GM12873 (cell line): ENCODE measurements at regions not wholly inside any gene's neighbourhood (a gene's known extent, or its start where the extent isn't known, plus 50 kb on each side); places are given as distances from the start of the nearest gene placed in this dataset.
A peak's percentile ranks its signal among the peaks of the same experiment; 100 is the strongest.

ENCODE experiments used
- TF ChIP-seq, protein P1 (sequence below): IDR thresholded peaks from 2 replicates; pipeline ENCODE4 v1.5.1; 2012; ENCODE audit warnings: low read depth, mild to moderate bottlenecking, moderate library complexity, low read length, control low read depth; ENCODE audit not compliant: insufficient read depth; ENCODE audit errors: missing control alignments

GRCh38 chr6:231779-232178, 60.5 kb upstream of the DUSP22 start:
- TF ChIP-seq, protein P1, sequence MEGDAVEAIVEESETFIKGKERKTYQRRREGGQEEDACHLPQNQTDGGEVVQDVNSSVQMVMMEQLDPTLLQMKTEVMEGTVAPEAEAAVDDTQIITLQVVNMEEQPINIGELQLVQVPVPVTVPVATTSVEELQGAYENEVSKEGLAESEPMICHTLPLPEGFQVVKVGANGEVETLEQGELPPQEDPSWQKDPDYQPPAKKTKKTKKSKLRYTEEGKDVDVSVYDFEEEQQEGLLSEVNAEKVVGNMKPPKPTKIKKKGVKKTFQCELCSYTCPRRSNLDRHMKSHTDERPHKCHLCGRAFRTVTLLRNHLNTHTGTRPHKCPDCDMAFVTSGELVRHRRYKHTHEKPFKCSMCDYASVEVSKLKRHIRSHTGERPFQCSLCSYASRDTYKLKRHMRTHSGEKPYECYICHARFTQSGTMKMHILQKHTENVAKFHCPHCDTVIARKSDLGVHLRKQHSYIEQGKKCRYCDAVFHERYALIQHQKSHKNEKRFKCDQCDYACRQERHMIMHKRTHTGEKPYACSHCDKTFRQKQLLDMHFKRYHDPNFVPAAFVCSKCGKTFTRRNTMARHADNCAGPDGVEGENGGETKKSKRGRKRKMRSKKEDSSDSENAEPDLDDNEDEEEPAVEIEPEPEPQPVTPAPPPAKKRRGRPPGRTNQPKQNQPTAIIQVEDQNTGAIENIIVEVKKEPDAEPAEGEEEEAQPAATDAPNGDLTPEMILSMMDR: no peak

DNA sequence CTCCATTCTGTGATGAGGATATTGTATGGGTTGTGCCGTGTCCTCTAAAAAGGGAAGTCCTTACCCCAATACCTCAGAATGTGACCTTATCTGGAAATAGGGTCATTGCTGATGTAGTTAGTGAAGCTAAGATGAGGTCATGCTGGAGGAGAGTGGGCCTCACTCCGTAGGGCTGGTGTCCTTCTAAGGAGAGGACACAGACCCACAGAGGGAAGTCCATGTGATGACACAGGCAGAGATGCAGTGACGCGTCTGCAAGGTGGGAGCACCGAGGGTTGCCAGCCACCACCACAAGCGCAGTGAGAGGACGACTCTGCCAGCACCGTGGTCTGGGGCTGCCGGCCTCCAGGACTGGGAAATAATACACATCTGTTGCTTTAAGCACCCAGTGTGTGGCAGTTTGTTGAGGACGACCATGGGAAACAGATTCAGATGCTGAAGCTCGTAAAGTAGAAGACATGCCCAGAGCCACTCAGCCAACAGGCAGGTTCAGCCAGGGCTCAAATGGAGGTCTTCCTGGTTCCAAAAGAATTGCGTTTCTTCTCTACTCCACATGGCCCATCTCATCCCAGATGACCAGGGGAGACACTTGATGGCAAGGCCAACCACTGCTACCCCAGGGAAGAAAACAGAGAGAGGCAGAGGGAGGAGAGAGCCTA, 59.2 kb upstream of the DUSP22 start:
- TF ChIP-seq, protein P1: no peak

DNA sequence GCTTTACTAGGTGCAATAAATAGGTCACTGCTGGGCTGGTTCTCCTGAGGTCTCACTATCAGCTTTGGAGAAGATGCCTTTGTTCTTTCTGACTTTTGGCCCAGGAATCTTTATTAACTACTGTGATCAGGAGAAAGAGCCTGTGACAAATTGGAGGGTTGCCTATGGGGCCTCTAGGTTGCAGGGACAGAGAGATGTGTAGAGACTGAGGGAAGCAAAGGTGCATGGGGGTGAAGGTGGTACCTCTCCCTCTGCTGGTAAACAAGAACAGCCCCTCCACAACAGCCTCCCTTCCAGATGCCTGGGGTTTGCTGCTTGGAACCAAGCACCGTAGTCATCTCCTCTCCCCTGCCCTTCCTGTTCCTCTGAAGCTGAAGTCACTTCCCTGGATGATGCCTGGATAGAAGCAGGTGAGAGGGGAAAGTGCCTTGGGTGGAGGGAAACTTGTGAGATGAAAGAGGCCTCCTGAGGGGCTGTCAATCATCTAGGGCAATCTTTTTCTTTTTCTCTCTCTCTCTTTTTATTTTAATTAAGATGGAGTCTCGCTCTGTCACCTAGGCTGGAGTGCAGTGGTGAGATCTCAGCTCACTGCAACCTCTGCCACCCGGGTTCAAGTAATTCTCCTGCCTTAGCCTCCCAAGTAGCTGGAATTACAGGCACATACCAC, 57.4 kb upstream of the DUSP22 start:
- TF ChIP-seq, protein P1: peak; percentile 29

DNA sequence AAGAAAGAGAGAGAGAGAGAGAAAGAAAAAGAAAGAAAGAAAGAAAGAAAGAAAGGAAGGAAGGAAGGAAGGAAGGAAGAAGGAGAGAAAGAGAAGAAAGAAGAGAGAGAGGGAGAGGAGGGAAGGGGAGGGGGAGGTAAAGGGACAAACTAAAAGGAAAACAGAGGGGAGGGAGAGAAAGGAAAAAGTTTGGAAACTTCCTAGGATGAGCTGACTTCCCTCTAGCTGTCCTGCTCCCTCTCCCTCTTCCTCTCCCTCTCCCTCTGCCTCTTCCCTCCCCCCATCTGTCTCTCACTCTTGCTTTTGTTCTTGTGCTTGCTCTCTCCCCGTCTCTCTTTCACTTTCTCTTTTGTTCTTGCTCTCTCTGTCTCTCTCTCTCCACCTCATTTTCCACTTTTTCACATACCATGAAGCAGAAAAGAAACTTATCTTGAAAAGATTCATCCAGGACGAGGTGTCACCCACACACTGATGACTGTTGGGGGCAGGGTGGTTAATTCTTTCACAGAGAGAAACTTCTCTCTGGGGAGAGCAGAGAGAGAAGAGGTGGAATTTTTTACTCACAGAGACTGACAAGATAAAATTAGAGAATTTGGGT, 56.4 kb upstream of the DUSP22 start:
- TF ChIP-seq, protein P1: no peak

GRCh38 chr6:236519-236918, 55.8 kb upstream of the DUSP22 start:
- TF ChIP-seq, protein P1: no peak

GRCh38 chr6:240151-240550, 52.1 kb upstream of the DUSP22 start:
- TF ChIP-seq, protein P1: no peak

DNA sequence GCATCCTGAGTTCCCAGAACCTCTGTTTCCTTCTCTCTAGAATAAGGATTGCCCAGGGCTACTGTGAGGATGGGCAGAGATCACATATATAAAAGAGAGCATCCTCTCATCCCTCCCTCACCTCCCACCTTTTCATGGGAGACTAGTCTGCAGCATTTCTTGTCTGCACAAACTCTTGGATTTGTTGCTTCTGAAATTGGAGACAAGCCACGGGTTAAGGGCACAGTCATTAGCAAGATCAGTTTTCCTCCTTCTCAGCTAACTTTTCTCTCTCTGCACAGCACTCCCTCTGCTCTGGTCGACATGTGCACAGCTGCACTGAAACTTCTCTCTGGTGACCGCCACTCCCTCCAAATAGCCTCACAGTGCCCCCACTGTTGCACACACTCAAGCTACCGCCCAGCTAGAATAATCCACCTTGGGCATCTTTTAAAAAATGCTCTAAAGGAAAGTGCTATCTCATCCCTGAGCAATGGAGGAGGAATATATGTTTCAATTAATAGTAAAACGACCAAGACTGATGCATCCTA, 50.9 kb upstream of the DUSP22 start:
- TF ChIP-seq, protein P1: no peak
